Fibroblast of villous mesenchyme (primary cell): ENCODE measurements at regions not wholly inside any gene's neighbourhood (a gene's known extent, or its start where the extent isn't known, plus 50 kb on each side); places are given as distances from the start of the nearest gene placed in this dataset.

Source experiments
- DNase-seq: peaks from one replicate; pipeline ENCODE4 v3.0.0-alpha.2; 2010; ENCODE audit warnings: low read depth
- H3K4me3 ChIP-seq: 2 replicates; pipeline ENCODE4 v1.5.1; 2011; ENCODE audit warnings: low read depth, mild to moderate bottlenecking, low read length
- TF ChIP-seq, protein P1 (sequence below): IDR thresholded peaks from 2 replicates; pipeline ENCODE4 v1.5.1; 2012; ENCODE audit warnings: low read depth, mild to moderate bottlenecking, low read length; ENCODE audit not compliant: insufficient read depth

DNA sequence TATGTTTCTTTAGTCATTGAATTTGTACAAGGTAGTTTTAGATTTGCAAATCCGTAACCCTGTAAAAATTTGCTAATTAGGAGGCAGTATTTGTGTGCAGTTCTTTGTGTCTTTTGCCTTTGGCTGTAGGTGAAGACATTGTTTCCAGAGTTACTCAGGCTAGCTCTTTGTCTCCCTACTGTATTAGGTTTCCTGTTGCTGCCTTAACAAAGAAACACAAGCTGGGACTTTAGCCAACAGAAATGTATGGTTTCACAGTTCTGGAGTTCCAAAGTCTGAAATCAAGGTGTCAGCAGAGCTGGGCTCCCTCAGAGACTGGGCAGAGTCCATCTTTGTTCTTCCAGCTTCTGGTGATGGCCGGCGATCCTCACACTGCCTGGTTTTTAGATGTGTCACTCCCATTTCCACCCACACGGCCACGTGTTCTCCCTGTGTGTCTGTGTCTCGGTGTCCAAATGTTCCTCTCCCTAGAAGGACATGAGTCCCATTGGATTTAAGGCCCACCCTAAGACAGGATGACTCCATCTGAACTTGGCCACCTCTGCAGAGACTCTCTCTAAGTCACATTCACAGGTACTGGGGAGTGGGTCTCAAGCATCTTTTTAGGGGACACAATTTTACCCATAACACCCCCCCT lies 309.7 kb downstream of the GALR1 start:
- DNase-seq, result no peak
- TF ChIP-seq, protein P1, sequence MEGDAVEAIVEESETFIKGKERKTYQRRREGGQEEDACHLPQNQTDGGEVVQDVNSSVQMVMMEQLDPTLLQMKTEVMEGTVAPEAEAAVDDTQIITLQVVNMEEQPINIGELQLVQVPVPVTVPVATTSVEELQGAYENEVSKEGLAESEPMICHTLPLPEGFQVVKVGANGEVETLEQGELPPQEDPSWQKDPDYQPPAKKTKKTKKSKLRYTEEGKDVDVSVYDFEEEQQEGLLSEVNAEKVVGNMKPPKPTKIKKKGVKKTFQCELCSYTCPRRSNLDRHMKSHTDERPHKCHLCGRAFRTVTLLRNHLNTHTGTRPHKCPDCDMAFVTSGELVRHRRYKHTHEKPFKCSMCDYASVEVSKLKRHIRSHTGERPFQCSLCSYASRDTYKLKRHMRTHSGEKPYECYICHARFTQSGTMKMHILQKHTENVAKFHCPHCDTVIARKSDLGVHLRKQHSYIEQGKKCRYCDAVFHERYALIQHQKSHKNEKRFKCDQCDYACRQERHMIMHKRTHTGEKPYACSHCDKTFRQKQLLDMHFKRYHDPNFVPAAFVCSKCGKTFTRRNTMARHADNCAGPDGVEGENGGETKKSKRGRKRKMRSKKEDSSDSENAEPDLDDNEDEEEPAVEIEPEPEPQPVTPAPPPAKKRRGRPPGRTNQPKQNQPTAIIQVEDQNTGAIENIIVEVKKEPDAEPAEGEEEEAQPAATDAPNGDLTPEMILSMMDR, result no peak
- no peak overlapping the region for H3K4me3 ChIP-seq

DNA sequence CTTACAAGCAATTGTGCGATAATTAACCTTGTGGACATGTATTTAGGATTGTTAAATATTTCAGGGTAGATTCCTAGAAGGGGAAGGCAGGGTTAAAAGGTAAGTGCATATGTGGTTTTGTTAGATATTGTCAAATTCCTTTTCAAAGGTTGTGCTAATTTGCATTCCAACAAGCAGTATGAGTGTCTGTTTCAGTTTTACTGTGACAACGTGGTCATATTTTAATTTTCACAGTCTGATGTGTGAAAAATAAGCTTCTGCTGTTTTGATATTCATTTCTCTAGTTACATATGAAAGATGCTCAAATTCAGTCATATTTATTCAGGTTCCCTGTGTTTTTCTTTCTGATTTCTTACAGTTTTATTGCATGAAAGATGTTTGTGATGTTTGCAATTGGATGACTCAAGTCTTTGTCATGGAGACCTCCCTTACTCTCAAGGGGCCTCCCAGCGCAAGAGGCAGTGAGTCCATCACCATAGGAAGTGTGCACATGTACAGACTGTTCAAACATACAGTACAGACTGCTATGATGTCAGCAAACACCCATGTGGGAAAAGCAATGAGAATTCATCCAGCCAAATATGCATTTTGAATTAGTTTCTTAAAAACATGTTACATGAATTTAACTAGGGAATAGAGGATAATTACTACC lies 310.8 kb downstream of the GALR1 start:
- no peak for DNase-seq

DNA sequence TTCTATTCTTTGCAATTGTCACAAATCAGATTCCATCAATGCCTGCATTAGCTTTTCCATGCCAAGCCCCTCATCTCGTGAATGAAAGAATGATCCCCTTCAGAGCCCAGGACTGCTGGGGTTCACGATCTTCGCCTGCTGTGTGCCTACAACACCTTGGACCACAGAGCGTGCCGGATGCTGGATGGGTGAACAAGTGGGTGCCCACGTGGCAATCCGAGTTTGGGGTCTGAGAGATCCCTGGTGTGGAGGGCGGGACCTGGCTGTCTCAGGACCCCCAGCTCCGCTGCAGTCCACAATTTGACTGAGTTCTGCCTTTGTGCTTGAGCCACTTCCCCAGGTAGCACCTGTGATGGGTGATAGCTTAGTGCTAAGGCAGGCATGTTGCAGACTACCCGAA lies 317.0 kb downstream of the GALR1 start:
- no peak for DNase-seq
- no peak overlapping the region for H3K4me3 ChIP-seq
- TF ChIP-seq, protein P1, result no peak

More for the DNA sequence above, 310.8 kb downstream of the GALR1 start:
- H3K4me3 ChIP-seq, result no peak overlapping the region
- TF ChIP-seq, protein P1, result no peak

DNA sequence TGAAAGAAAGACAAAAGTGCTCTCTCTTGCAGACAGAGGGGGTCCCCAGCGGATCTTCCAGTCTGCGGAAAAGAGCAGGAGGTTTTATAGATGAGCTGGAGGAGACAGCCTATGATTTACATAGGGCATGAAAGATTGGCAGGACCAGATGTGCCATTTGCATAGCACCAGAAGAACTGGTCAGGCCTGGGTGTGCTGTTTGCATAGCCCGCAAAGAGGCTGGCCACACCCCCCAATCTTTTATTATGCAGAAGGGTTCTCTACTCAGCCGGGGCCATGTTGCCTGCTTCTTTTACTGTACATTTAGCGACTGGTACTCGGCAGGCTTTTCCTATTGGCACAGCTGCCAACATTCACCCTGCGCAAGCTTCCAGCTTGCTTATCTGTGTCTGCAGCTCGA lies 317.6 kb downstream of the GALR1 start:
- TF ChIP-seq, protein P1, result no peak

DNA sequence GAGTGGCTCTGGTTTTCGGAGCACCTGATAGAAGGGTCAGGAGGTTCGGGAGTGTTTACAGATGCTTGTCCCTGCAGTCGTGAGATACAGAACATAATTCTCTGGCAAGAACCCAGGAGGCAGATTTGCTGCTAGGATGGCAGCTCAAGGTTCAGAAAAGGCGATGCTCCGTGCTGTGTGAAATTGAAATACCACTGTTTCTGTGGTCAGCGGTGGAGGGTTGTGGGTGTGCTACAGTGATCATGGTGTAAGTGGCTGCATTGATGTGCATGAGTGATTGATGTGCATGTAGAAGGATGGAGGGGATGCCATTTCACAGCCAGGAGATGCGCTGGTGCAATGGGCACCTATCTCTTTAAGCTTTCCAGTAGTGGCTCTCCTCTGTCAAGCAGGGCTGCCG lies 322.1 kb downstream of the GALR1 start:
- no peak overlapping the region for H3K4me3 ChIP-seq
- TF ChIP-seq, protein P1, result no peak
- DNase-seq, result no peak

More for the DNA sequence above, 317.6 kb downstream of the GALR1 start:
- DNase-seq, result no peak
- H3K4me3 ChIP-seq, result no peak overlapping the region

DNA sequence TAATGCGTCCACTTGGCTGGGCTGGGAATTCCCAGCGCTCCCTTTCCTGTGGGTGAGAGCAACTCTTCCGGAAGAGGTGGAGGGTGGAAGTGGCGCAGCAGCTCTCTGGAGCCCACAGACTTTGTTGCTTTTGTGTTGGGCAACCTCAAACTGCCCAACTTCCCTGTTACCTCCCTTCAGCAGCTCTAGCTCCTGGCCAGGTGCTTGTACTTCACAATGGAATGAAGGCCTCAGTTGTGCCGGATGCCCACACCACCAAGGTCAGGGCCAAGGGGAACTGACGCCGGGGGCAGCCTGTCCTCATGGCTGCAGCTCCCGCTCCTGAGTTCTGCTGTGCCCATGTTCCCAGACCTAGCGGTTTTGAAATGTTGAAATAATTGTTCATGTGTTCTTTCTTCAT lies 322.9 kb downstream of the GALR1 start:
- H3K4me3 ChIP-seq, result no peak overlapping the region
- TF ChIP-seq, protein P1, result no peak
- DNase-seq, result no peak
